Stomach (tissue), 8 donors: ENCODE measurements at regions not wholly inside any gene's neighbourhood (a gene's known extent, or its start where the extent isn't known, plus 50 kb on each side); places are given as distances from the start of the nearest gene placed in this dataset.

Experiments
- DNase-seq, 2 donors: peaks; one replicate each; pipeline versions ENCODE4 v3.0.0 to v3.0.0-alpha.2; 2013 to 2019
- H3K27ac ChIP-seq, 5 donors: fragments of 200-600 bp in 4 of 5; sonication (generic) in 4 of 5; one replicate each; pipeline ENCODE4 v1.5.1; 2013 to 2019; ENCODE audit warnings: mild to moderate bottlenecking in 1 of 5, moderate library complexity in 1 of 5
- H3K27me3 ChIP-seq, 3 donors: fragments of 200-600 bp; sonication (generic); one replicate each; pipeline ENCODE4 v1.5.1; 2017 to 2019; ENCODE audit warnings: mixed run types in 1 of 3
- H3K36me3 ChIP-seq, 4 donors: fragments of 200-600 bp; sonication (generic); 1 replicate in 3 of 4; 2 replicates in 1 of 4; pipeline ENCODE4 v1.5.1; 2016 to 2019
- H3K4me1 ChIP-seq, 4 donors: fragments of 200-600 bp; sonication (generic); one replicate each; pipeline ENCODE4 v1.5.1; 2016 to 2019
- H3K4me3 ChIP-seq, 4 donors: fragments of 200-600 bp; sonication (generic) in 3 of 4; one replicate each; pipeline ENCODE4 v1.5.1; 2016 to 2019; ENCODE audit warnings: mild to moderate bottlenecking in 1 of 4
- H3K9me3 ChIP-seq, 4 donors: fragments of 200-600 bp; sonication (generic); one replicate each; pipeline ENCODE4 v1.5.1; 2016 to 2019
- EP300 ChIP-seq: sonication (generic); formaldehyde crosslinking; IDR thresholded peaks from one replicate; pipeline ENCODE4 v1.6.1; 2017; ENCODE audit warnings: antibody characterized with exemption
- POLR2A ChIP-seq, 4 donors: fragments of 450-650 bp; IDR thresholded peaks; one replicate each; pipeline ENCODE4 v1.6.1; 2016; ENCODE audit warnings: antibody characterized with exemption in 4 of 4, control low read depth in 2 of 4, mild to moderate bottlenecking in 1 of 4, moderate library complexity in 1 of 4
- POLR2AphosphoS5 ChIP-seq, 3 donors: sonication (generic); formaldehyde crosslinking; IDR thresholded peaks; one replicate each; pipeline ENCODE4 v1.6.1; 2016; ENCODE audit warnings: antibody characterized with exemption in 3 of 3
- WGBS, 5 donors: extraction: QIAGEN DNeasy Blood & Tissue Kit in 3 of 5; methylation state at CpG; one replicate each; pipeline versions ENCODE4 v1.1.5 to v1.1.7; 2013 to 2018; 5-methylcytosine and 5-hydroxymethylcytosine counted together
- intact Hi-C: fragments of 100-400 bp; cut with DNase I; formaldehyde crosslinking; loops from one replicate; pipeline ENCODE4 v1.15.1; 2023; ENCODE audit warnings: low total_unique reads
- TF ChIP-seq, protein P1 (sequence below), 7 experiments: fragments of 450-650 bp in 4 of 7; fragments of 200-600 bp in 3 of 7; sonication (generic) in 3 of 7; IDR thresholded peaks; one replicate each; pipeline ENCODE4 v1.5.1; 2016 to 2019; ENCODE audit warnings: antibody characterized with exemption in 7 of 7, control low read depth in 2 of 7, mild to moderate bottlenecking in 1 of 7
- donor health status: healthy with polysubstance abuse.
- donor health status: Bipolar disorder and iron deficiency.
- donor health status: healthy.

DNA sequence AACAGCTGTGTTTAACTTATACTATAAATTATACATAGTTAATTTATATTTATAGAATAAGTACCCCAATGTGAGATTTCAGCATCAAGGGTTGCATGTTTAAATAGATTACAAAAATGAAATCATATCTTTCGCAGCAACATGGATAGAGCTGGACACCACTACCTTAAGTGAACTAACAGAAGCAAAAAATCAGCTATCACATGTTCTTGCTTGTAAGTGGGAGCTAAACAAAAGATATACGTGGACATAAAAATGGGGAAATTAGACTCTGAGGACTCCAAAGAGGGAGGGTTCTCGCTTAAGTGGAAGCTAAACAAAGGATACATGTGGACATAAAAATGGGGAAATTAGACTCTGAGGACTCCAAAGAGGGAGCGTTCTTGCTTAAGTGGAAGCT is 626.5 kb upstream of the DPPA4 start:
- WGBS, 5 donors, result 65 to 80% (median 70%) methylated on average over 4 of the region's 4 CpGs
- no peaks in the 10 kb centered on the region for H3K4me1 ChIP-seq

DNA sequence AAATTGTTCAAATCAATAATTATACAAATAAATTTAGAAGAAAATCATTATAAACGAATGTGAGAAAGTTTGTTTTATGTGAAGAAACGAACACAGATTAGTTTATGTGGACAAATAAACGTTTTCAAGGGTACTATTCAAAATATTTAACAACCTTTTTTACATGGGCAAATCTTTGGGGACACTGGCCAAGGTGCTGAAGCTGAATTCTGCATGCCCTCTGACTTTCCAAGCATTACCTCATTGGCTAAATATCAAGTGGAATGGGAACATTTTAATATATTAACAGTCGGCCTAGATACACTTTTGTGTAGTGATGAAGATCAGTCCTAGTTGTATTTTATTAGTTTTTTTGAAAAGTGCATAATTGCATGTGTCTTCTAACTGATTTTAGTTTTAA is 636.4 kb upstream of the DPPA4 start:
- intact Hi-C loops, result no loop called here
- Histone ChIP-seq H3K4me1 (no peaks in the 10 kb centered on the region), H3K36me3 (no peaks in the 10 kb centered on the region), H3K27me3 (no peaks in the 10 kb centered on the region), H3K27ac (no peak overlapping the region), H3K4me3 (no peak overlapping the region), H3K9me3 (peaks cover 0 to 6% (median 0%) of the 10 kb centered on the region in 4 donors)
- DNase-seq, result no peak
- TF ChIP-seq POLR2AphosphoS5 (IDR thresholded peaks at IDR 0.05), result no peak
- TF ChIP-seq, protein P1, sequence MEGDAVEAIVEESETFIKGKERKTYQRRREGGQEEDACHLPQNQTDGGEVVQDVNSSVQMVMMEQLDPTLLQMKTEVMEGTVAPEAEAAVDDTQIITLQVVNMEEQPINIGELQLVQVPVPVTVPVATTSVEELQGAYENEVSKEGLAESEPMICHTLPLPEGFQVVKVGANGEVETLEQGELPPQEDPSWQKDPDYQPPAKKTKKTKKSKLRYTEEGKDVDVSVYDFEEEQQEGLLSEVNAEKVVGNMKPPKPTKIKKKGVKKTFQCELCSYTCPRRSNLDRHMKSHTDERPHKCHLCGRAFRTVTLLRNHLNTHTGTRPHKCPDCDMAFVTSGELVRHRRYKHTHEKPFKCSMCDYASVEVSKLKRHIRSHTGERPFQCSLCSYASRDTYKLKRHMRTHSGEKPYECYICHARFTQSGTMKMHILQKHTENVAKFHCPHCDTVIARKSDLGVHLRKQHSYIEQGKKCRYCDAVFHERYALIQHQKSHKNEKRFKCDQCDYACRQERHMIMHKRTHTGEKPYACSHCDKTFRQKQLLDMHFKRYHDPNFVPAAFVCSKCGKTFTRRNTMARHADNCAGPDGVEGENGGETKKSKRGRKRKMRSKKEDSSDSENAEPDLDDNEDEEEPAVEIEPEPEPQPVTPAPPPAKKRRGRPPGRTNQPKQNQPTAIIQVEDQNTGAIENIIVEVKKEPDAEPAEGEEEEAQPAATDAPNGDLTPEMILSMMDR (IDR thresholded peaks at IDR 0.05), result no peak
- 36 to 48% (median 43%) methylated on average over 4 of the region's 4 CpGs for WGBS, 5 donors

More for the DNA sequence above, 626.5 kb upstream of the DPPA4 start:
- Histone ChIP-seq H3K36me3 (no peaks in the 10 kb centered on the region), H3K9me3 (no peaks in the 10 kb centered on the region), H3K27ac (no peak overlapping the region), H3K4me3 (no peak overlapping the region), H3K27me3 (no peaks in the 10 kb centered on the region)
- intact Hi-C loops, result no loop called here
- no peak for TF ChIP-seq POLR2A (IDR thresholded peaks at IDR 0.05)
- no peak for DNase-seq

DNA sequence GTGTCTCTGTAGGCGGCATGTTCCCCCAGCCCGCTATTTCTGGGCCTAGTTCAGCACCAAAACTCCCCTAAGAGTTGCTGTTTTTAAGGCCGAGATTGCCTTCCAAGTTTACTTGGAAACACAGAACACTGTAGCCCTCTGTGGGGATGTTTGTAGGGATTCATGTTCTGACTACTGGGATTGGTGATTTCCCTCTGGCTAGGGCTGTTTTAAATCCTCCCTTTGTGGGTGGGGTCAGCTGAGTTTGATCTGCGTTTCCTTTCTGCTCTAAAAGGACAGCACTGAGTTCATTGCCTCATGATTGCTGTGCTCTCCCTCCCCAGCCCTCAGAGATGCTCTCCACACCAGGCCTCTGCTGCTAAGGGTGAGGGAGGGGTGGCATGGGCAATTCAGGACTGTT is 640.6 kb upstream of the DPPA4 start:
- peak in 1 of 2 donors; percentile 4 for DNase-seq
- WGBS, 5 donors, result 76 to 85% (median 81%) methylated on average over 4 of the region's 4 CpGs
- peaks cover 0 to 6% (median 0%) of the 10 kb centered on the region in 4 donors for H3K9me3 ChIP-seq
- intact Hi-C loops, result no loop called here
- H3K36me3 ChIP-seq, result no peaks in the 10 kb centered on the region
- H3K27ac ChIP-seq, result no peak overlapping the region
- H3K4me1 ChIP-seq, result no peaks in the 10 kb centered on the region
- no peak overlapping the region for H3K4me3 ChIP-seq
- TF ChIP-seq EP300, result no peak
- TF ChIP-seq, protein P1 (IDR thresholded peaks at IDR 0.05), result no peak
- no peak for TF ChIP-seq POLR2AphosphoS5 (IDR thresholded peaks at IDR 0.05)
- TF ChIP-seq POLR2A (IDR thresholded peaks at IDR 0.05), result no peak
- no peaks in the 10 kb centered on the region for H3K27me3 ChIP-seq

DNA sequence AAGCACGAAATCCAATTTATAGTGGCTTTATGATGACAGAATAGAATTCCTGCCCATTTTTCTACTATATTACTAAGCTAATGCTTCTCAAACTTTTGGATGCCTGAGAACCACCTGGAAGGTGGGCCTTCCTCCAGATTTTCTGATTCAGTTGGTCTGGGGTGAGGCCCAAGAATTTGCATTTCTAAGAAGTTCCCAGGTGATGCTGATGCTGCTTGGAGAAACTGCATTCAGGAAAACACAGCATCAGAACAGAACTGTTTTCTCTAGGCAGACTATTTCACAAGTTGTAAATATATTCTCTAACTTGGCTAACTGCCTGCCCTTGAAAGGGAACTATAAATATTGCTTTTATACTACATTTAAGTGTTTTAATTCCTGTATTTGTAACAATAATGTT is 644.9 kb upstream of the DPPA4 start:
- no peaks in the 10 kb centered on the region for H3K4me1 ChIP-seq
- TF ChIP-seq POLR2AphosphoS5 (IDR thresholded peaks at IDR 0.05) (no peak), EP300 (no peak), POLR2A (IDR thresholded peaks at IDR 0.05) (no peak)
- TF ChIP-seq, protein P1 (IDR thresholded peaks at IDR 0.05), result no peak
- H3K27me3 ChIP-seq, result no peaks in the 10 kb centered on the region
- H3K4me3 ChIP-seq, result no peak overlapping the region
- H3K9me3 ChIP-seq, result no peaks in the 10 kb centered on the region
- H3K27ac ChIP-seq, result no peak overlapping the region
- 64 to 96% (median 78%) methylated on average over 1 of the region's 1 CpG for whole genome bisulfite sequencing, 5 donors
- intact Hi-C loops, result no loop called here
- no peak for DNase-seq
- H3K36me3 ChIP-seq, result no peaks in the 10 kb centered on the region

DNA sequence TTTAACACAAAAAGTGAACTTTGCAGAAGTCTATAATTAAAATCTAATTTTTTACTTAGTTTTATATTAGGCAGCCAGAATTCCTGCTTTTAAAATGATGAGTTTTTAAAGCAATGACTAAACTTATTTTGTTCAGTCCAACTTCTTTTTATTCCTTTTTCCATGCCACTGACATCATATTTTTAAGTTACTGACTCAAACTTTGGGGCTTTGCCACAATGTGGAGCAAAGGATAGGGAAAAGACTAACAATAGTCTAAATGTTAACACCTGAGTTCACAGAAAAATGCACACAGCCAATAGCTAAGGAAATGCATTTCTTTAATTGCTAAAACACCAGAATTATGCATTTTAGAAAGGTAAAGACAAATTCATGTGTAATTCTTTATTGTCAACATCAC is 647.6 kb upstream of the DPPA4 start:
- H3K27ac ChIP-seq, result no peak overlapping the region
- H3K36me3 ChIP-seq, result no peaks in the 10 kb centered on the region
- intact Hi-C loops, result no loop called here
- no peaks in the 10 kb centered on the region for H3K27me3 ChIP-seq
- H3K9me3 ChIP-seq, result no peaks in the 10 kb centered on the region
- H3K4me3 ChIP-seq, result no peak overlapping the region
- TF ChIP-seq, protein P1 (IDR thresholded peaks at IDR 0.05), result no peak
- no peak for TF ChIP-seq POLR2AphosphoS5 (IDR thresholded peaks at IDR 0.05)
- no peak for TF ChIP-seq POLR2A (IDR thresholded peaks at IDR 0.05)
- no peak for TF ChIP-seq EP300
- no peak for DNase-seq
- H3K4me1 ChIP-seq, result no peaks in the 10 kb centered on the region
